SH-SY5Y (cell line): ENCODE measurements at regions not wholly inside any gene's neighbourhood (a gene's known extent, or its start where the extent isn't known, plus 50 kb on each side); places are given as distances from the start of the nearest gene placed in this dataset.

Experiments
- GATA2 ChIP-seq: IDR thresholded peaks from 2 replicates; pipeline ENCODE4 v1.6.1; 2011; ENCODE audit warnings: mild to moderate bottlenecking, low read depth, low read length
- GATA3 ChIP-seq: IDR thresholded peaks from 2 replicates; pipeline ENCODE4 v1.6.1; 2011; ENCODE audit warnings: low read depth, mild to moderate bottlenecking, low read length, moderate library complexity

DNA sequence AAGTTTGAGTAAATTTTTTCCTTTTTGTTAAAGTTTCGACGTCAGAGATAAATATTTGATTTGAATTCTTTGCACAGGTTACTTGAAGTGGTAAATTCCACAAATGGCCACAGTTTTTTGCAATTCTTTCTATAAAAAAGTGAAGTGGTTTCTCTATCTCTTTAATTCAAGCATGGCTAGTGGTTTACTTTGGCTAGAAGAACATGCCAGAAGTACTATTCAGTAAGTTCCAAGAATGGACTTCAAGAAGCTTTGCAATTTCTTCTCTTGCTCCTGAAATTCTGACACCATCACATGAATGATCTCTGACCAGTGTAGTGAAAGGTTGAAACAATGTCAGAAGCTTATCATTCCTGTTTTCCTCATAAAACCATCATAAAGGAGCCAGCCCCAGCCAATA, 55.7 kb upstream of the RNPC3 start:
- no peak for TF ChIP-seq GATA2
- TF ChIP-seq GATA3: no peak

DNA sequence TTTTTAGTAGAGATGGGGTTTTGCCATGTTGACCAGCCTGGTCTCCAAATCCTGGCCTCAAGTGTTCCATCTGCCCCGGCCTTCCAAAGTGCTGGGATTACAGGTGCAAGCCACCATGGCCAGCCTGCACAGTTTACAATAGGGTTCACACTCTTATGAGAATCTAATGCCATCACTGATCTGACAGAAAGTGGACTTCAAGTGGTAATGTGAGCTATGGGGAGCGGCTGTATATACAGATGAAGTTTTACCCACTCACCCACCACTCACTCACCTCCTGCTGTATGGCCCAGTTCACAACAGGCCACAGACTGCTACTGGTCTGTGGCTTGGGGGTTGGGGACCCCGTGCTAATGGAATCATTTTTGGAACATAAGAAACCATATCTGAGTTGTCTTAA, 58.4 kb upstream of the RNPC3 start:
- TF ChIP-seq GATA2 (no peak), GATA3 (no peak)

GRCh38 chr1:103461161-103462105, 64.1 kb upstream of the RNPC3 start:
- TF ChIP-seq GATA2: no peak
- TF ChIP-seq GATA3: no peak

DNA sequence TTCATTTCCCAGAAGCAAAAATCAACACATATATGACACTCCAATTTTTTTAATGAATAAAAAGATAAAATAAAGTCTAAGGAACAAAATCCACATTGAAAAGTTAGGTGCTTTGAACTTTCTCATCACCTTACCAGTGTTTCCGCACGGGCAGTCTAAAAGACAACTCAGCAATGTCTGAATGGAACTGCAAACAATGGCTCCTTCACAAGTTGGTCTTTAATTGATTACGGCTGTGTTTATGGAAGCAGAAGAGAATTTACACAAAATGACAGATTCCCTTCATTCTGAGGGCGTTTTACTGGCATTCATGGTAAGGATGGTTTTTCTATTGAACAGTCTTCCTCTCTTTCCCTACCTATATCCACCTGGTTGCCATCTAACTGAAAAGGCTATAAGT, 65.0 kb upstream of the RNPC3 start:
- TF ChIP-seq GATA2 (no peak), GATA3 (no peak)

DNA sequence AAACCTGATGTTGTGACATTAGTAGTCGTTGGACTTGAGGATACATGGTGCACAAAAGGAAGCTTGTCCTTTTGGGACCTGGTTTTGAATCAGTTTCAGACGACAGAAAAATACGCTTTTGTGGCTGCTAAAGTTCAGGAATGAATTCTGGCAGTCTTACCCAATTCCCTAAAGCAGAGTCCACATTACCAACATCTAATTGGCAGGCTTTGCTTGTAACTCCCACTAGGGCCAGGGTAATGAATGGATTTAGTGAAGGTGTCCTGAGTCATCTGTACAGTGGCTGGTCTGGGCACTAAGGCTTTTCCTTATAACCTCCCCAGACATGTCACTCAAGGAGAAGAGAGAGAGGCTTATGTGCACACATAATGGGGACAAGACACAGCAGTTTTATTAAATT, 66.2 kb upstream of the RNPC3 start:
- TF ChIP-seq GATA3 (no peak), GATA2 (no peak)

DNA sequence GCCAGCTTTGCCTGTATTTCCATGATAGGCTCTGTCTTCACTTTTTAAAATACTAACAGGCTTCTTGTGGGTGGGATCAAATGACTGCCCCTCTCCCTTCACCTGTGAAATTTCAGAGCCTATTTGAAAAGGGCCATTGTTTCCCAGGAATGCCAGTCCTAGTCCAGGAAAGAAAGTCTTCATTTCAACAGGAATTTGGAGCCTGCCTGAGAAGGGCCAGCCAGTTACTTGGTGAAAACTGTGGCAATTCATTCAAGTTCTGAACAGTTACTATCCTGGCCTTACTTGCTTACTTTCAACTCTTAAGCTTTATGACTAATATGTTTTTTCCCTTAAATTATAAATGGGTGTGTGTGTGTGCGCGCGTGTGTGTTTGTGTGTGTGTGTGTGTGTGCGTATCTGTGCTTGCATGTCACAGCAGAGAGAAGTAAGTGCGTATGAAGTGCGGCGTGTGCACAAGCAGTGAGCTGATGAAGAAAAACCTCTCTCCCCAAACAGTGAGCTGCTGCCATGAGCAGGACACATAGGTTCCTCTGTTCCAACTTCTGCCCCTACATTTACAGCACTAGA, 67.5 kb upstream of the RNPC3 start:
- TF ChIP-seq GATA2 (no peak), GATA3 (no peak)

DNA sequence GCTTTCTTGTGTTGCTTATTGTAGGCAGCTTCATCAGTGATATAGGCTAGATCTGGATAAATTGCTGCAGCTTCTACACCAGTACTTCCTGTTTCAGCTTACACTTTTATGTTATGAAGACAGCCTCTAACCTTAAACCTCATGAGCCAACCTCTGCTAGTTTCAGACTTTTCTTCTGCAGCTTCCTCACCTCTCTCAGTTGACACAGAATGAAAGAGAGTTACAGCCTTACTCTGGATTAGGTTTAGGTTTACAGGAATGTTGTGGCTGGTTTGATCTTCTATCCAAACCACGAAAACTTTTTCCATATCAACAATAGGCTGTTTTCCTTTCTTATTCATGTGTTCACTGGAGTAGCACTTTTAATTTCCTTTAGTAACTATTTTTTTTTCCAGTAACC, 76.9 kb upstream of the RNPC3 start:
- no peak for TF ChIP-seq GATA2
- TF ChIP-seq GATA3: no peak

GRCh38 chr1:103447471-103447870, 78.0 kb upstream of the RNPC3 start:
- no peak for TF ChIP-seq GATA2
- no peak for TF ChIP-seq GATA3

GRCh38 chr1:103441342-103441741, 84.2 kb upstream of the RNPC3 start:
- TF ChIP-seq GATA3 (no peak), GATA2 (no peak)

DNA sequence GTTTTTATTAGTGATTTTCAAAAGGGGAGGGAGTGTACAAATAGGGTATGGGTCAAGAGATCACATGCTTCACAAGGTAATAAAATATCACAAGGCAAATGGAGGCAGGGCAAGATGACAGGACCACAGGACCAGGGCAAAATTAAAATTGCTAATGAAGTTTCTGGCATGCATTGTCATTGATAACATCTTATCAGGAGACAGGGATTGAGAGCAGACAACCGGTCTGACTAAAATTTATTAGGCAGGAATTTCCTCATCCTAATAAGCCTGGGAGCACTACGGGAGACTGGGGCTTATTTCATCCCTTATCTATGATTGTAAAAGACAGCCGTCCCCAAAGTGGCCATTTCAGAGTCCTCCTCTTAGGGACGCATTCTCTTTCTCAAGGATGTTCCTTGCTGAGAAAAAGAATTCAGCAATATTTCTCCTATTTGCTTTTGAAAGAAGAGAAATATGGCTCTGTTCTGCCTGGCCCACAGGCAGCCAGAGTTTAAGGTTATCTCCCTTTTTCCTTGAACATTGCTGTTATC, 88.9 kb upstream of the RNPC3 start:
- TF ChIP-seq GATA3: peak; percentile 71
- TF ChIP-seq GATA2: peak; percentile 89

GRCh38 chr1:103435443-103435842, 90.1 kb upstream of the RNPC3 start:
- no peak for TF ChIP-seq GATA2
- no peak for TF ChIP-seq GATA3

- no peak for TF ChIP-seq GATA2
- TF ChIP-seq GATA3: no peak
Measured at GRCh38 chr1:103424650-103425049, 100.8 kb upstream of the RNPC3 start.

DNA sequence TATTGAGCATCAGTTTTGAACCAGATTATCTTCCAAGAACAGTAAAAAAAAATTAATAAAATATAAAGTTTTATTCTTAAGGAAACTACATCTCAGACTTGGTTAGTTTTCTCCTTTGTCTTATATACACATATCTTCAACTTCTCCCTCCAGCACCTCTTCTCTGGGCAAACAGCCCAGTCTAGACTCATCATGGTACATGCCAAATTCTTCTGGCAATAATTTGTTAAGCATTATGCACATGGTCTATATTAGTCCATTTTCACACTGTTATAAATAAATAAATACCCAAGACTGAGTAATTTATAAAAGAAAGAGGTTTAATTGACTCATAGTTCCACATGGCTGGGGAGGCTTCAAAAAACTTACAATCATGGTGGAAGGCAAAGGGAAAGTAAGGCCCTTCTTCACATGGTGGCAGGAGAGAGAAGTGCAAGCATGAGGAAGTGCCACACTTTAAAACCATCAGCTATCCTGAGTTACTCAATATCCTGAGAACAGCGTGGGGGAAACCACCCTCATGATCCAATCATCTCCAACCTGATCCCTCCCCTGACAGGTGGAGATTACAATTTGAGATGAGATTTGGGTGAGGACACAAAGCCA, 108.7 kb upstream of the RNPC3 start:
- TF ChIP-seq GATA3 (no peak), GATA2 (no peak)

DNA sequence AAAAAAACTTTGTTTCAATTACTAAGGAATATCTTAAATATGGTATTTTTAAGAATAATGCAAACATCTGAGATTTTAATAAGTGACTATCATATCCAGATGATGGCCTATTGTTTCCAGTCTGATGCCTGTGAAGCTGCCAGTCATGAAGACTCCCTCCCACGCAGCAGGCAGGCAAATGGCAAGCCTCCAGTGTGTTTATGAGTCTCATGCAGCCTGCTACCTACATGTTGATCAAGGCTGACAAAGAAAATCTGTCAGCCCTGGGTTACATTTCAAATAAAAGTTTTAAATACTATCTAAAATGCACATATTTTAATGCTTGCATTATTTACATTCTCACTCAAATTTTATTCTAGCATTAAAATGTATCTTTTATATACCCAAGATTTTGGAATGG, 137.6 kb upstream of the RNPC3 start:
- TF ChIP-seq GATA2 (no peak), GATA3 (no peak)
